ENCODE measurements at regions not wholly inside any gene's neighbourhood (a gene's known extent, or its start where the extent isn't known, plus 50 kb on each side); places are given as distances from the start of the nearest gene placed in this dataset.
A peak's percentile ranks its signal among the peaks of the same experiment; 100 is the strongest.

DNA sequence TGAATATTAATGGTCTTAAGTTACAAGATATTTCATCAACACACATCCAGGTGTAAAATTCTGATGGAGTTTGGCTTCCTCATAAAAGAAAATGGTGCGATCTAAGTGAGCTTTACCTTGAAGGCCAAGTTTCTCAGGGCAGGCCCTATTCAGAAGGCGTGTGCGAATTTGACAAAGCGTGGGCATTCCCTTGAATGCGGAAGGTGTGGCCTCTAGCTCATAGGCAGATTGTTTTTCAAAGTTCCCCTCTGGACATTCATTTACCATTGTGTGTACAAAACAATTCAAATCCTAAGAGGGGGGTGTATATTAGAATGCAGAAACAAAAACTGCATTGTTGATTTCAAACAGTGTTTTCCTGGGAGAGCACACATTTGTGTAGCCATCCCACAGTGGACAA lies 411.9 kb upstream of the PKN2 start:
- no peak for DNase-seq
- Mint-ChIP-seq H3K36me3 (ENCODE audit: low read depth) (no peaks in the 10 kb centered on the region), H3K27me3 (ENCODE audit: insufficient read depth) (no peaks in the 10 kb centered on the region; the same call in 1 of the 2 replicates), H3K9me3 (peaks cover 10% of the 10 kb centered on the region), H3K27ac (no peak overlapping the region), H3K4me1 (ENCODE audit: low read depth) (no peaks in the 10 kb centered on the region), H3K4me3 (no peak overlapping the region)
- TF ChIP-seq, protein P1, sequence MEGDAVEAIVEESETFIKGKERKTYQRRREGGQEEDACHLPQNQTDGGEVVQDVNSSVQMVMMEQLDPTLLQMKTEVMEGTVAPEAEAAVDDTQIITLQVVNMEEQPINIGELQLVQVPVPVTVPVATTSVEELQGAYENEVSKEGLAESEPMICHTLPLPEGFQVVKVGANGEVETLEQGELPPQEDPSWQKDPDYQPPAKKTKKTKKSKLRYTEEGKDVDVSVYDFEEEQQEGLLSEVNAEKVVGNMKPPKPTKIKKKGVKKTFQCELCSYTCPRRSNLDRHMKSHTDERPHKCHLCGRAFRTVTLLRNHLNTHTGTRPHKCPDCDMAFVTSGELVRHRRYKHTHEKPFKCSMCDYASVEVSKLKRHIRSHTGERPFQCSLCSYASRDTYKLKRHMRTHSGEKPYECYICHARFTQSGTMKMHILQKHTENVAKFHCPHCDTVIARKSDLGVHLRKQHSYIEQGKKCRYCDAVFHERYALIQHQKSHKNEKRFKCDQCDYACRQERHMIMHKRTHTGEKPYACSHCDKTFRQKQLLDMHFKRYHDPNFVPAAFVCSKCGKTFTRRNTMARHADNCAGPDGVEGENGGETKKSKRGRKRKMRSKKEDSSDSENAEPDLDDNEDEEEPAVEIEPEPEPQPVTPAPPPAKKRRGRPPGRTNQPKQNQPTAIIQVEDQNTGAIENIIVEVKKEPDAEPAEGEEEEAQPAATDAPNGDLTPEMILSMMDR (IDR thresholded peaks at IDR 0.05): no peak

DNA sequence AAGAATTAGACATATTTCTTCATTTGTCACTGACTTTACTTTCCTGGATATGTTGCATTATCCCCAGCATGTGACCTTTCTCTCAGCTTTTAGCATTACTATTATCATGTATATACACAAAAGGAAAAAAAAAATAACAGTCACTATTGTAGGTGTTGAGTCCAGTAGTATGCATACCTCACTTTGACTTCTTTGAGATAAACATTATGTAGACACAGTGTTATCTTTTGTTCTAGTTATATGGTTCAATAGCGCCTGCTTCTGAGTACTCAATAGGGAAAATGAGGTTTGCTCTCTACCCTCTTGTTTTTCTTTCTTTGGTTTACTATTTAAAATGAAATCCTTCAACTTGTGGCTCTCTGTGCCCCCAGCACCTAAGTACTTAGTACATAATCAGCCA lies 409.6 kb upstream of the PKN2 start:
- no peak overlapping the region for H3K27ac Mint-ChIP-seq

DNA sequence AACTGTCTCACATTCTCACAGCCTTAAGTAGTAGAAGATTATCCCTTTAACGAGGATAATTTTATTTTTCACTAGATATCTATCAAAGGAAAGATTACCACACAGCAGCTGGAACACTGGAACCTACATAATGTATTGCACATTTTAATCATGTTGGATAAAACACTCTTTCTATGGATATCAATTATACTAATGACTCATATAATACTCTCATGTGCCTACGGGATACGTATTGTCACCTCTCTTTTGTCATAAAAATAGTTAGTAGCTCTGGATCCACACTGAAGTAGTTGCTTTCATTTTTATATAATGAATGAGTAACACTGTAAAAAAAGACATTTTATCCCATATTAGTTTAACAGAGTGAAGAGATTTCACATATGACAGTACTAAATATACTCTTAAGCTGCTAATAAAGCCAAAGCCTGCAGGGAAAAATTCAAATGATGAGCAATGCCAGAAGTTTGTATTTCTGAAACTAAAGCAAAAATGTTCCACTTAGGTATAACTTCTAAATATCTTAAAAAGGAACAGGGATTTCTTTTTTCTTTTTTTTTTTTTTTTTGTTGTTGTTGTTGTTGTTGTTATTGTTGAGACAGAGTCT lies 408.7 kb upstream of the PKN2 start:
- H3K4me1 Mint-ChIP-seq (ENCODE audit: low read depth): no peaks in the 10 kb centered on the region
- no peak overlapping the region for H3K27ac Mint-ChIP-seq
- H3K36me3 Mint-ChIP-seq (ENCODE audit: low read depth): no peaks in the 10 kb centered on the region
- TF ChIP-seq, protein P1 (IDR thresholded peaks at IDR 0.05): no peak
- no peak overlapping the region for H3K4me3 Mint-ChIP-seq
- DNase-seq: no peak
- peaks cover 8% of the 10 kb centered on the region for H3K9me3 Mint-ChIP-seq
- H3K27me3 Mint-ChIP-seq (ENCODE audit: insufficient read depth): no peaks in the 10 kb centered on the region

More for the DNA sequence above, 409.6 kb upstream of the PKN2 start:
- Mint-ChIP-seq H3K4me3 (no peak overlapping the region), H3K27me3 (ENCODE audit: insufficient read depth) (no peaks in the 10 kb centered on the region), H3K4me1 (ENCODE audit: low read depth) (no peaks in the 10 kb centered on the region), H3K36me3 (ENCODE audit: low read depth) (no peaks in the 10 kb centered on the region), H3K9me3 (peaks cover 3% of the 10 kb centered on the region; the same call in 1 of the 2 replicates)
- TF ChIP-seq, protein P1 (IDR thresholded peaks at IDR 0.05): no peak
- no peak for DNase-seq

DNA sequence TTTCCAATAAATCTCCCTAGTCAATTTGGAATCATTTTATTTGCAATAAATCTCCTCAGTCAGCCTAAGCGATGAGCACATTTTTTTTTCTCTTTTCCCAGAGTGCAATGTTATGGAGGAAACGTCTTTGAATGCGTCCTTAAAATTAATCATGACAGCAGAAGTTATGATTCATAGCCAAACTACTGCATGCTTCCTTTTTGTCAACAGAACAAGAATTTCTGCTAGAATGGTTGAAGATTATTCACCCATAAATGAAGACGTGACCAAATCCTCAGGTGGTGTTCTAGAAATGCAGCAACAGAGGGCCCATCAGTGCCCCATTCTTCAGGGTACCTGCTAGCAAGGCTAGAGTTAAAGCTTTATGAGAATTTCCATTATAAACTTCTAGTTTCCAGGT lies 407.9 kb upstream of the PKN2 start:
- TF ChIP-seq, protein P1 (IDR thresholded peaks at IDR 0.05): no peak
- peak; percentile 30 for DNase-seq
- Mint-ChIP-seq H3K4me3 (no peak overlapping the region), H3K27ac (no peak overlapping the region), H3K36me3 (ENCODE audit: low read depth) (no peaks in the 10 kb centered on the region), H3K9me3 (peaks cover 8% of the 10 kb centered on the region), H3K27me3 (ENCODE audit: insufficient read depth) (no peaks in the 10 kb centered on the region), H3K4me1 (ENCODE audit: low read depth) (no peaks in the 10 kb centered on the region)

DNA sequence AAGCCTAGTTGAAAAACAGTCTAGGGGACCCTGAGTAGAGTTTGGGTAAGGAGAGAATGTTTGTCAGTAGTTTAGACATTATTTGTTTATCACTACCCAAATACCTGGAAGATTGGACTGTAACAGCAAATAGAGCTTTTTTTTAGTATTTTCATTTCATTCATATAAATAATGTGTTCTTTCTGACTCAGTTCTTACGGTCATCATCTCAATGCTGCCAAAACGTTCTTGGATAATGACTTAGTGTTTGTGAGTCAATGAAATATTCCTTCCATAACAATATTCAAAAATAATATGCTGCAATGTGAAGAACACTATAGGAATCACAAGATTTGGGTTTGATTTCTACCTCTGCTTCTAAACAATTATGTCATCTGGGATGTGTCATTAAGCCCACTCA lies 400.0 kb upstream of the PKN2 start:
- no peaks in the 10 kb centered on the region for H3K4me1 Mint-ChIP-seq (ENCODE audit: low read depth)
- peaks cover 16% of the 10 kb centered on the region for H3K9me3 Mint-ChIP-seq
- TF ChIP-seq, protein P1 (IDR thresholded peaks at IDR 0.05): no peak
- H3K4me3 Mint-ChIP-seq: no peak overlapping the region
- no peak for DNase-seq
- H3K36me3 Mint-ChIP-seq (ENCODE audit: low read depth): no peaks in the 10 kb centered on the region
- H3K27me3 Mint-ChIP-seq (ENCODE audit: insufficient read depth): no peaks in the 10 kb centered on the region
- no peak overlapping the region for H3K27ac Mint-ChIP-seq
